Renal cortical epithelial cell (primary cell): ENCODE measurements at regions not wholly inside any gene's neighbourhood (a gene's known extent, or its start where the extent isn't known, plus 50 kb on each side); places are given as distances from the start of the nearest gene placed in this dataset.
A peak's percentile ranks its signal among the peaks of the same experiment; 100 is the strongest.

Experiments
- DNase-seq: peaks from one replicate; pipeline ENCODE4 v3.0.0-alpha.2; 2011; ENCODE audit warnings: low read depth

DNA sequence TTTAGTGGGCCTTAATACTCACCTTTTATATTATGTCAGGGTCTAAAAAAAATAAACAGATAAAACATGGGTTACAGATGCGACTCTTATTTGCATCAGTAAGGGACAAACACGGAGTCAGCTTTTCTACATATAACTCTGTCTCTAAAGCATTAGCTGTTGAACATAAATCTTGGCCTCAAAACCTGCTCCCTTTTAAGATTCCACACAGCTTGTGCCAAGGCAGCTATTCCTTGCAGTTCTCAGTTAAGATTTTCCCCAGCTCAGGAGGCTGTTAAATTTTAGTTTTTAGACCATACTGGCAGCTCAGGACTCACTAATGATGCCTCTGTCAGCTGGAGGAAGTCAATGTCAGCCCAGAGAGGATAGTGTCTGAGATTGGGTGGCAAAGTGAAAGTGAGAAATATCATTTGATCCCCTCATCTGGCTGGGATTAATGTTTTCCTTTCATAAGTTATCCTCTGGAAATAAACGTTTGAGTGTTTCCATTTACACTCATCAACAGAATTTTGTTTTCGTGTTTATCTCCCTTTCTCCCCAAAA is 287.5 kb downstream of the ELAVL2 start:
- DNase-seq = no peak

DNA sequence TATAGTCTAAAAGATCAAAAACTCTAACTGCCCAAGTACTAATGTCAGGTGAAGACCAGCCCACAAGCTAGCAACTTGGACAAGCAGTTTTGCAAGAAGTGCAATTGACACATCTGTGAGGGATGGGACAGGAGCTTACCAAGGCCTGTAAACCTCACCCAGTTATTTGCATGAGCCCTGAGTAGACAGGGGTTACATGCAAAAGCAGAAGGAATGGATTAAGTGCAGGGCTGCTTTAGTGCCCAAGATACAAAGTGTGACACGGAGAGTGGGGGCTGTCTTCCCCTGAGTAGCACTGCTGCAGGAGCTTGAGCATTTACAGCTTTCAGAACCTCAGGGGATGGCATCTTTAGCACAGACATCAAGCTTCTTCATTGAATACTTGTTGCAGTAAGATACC is 286.7 kb downstream of the ELAVL2 start:
- DNase-seq = no peak

DNA sequence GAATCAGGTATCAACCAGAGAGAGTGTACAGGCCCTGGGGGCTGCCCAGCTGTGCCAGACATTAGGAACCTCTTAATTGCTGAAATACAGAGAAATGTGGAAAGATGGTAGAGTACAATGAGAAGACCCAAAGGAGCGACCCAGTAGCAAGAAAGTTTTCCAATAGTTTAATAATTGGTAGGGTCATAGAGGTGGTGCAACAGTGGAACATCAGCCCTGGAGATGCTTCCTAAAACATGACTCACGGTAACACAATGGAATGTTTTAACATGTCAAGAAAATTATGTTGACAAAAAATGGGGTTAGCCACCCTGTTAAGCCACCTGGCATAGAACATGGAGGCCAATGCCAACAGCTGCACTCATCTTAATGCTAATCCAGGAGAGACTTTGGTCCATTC is 284.1 kb downstream of the ELAVL2 start:
- DNase-seq = peak; percentile 33

DNA sequence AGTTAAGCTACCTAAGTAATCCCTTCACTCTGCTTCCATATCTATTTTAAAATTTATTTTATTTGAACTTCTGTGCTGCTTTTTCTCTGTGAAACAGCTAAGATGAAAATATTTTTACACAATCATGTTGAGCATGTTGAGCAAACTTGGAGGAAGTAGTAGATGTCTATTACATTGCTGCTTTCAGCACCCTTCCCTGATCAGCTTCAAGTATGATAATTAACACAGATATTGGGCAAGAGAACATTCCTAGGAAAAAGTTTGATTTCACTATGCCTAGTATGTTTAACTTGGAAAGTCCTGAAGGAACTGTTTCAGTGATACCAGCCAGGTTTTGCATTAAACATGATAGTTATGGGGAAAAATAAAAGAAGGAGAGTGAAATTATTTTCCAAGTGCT is 283.6 kb downstream of the ELAVL2 start:
- peak; percentile 84 for DNase-seq

DNA sequence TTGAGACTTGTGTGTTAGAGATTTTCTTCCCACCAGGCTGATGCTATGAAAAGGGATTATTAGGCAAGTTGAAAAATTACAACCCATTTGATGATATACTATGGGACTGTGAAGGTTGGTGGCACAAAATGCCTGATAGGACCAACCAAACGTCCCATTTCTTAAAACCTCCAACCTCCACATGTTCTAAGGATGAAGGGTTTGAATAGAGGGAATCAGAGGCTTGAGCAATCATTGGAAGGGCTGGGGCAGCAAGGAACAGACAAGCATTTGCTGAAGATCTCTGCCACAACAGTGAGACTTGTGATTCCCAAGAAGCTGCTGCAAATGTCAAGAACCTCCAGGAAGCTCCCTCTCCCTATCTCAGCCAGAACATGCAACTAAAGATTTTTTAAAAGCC is 283.1 kb downstream of the ELAVL2 start:
- DNase-seq = no peak

DNA sequence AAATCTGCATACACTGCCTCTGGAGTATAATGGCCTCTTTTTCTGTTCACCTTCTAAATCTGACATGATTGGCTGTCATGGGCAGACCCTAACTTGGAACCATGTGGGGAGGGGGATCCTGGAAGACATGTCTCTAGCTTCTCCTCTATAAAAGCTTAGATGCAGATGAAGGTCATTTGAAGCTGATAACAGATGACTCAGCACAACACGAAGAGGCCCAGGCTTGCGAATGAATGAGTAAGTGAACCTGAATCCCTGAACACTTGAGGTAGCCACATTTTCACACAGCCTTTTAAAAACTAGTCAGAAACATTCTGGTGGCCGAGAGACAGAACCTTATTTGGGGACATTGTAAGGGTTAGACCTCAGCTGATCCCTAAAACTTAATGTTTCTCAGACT is 282.6 kb downstream of the ELAVL2 start:
- peak; percentile 77 for DNase-seq

DNA sequence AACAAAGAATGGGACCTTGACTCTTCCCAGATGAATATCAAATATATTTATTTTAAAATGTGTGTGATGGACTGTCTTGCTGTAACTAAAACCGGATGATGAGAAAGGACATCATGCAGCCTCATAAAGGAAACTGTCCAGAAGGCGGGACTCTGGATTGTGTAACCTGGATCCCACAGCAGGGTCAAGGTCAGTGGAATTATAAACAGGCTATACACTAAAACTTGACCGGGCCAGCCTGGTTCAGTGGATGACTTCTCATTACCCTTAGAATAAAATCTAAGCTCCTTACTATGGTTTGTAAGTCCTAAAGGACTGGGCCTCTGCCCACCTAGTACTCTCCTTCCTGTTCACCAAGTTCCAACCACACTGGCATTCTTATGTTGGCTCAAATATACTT is 280.3 kb downstream of the ELAVL2 start:
- no peak for DNase-seq

DNA sequence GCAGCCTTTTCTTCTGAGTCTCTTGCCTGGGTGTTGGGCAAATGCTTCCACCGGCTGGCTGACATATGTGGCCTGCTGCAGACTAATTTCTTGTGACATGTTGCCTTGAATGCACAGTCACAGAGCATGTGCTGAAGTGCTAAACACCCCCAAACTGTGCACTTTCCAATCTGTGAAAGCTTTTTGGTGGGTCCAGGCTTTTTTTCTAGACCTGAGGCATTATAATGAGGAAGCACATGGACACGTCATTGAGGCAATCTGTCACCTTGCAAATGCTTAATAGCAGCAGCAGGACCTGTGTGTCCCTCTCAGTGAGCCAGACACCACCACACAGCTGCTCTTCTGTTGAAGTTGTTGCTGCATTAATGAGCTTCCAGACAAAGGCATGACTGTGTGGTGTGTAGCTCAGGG is 274.7 kb downstream of the ELAVL2 start:
- DNase-seq = no peak

DNA sequence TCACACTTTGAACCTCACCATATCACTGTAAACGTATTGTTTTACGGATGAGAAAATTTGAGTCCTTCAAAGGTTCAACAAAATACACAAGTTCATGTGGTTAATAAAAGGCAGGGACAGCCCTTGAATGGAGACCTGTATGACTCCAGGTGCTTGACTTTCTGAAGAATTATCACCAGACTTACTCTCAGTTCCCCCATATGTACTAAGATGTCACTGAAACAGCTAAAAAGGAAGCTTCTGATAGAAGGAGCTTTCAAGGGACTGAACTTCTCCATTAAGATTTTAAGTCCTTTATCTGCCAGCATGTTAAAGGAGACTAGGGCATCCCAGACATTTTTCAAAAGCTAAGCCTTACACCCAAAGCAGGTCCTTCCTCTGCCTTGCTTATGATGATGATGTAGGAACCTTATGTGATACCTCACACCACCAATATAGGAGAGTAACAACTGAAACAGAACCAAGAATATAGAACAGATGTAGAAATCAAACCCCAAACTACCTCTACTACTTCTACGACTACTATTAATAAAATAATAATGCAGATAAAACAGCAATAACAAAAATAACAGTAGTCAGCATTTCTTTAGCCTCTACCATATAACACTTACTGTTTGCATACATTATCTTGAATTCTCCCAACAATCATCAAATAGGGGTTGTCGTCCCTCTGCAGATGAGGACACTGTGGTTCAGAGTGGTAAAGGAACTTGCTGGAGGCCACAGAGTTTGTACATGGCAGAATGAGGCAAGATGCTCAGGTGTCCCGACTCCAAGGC is 273.9 kb downstream of the ELAVL2 start:
- DNase-seq = no peak

DNA sequence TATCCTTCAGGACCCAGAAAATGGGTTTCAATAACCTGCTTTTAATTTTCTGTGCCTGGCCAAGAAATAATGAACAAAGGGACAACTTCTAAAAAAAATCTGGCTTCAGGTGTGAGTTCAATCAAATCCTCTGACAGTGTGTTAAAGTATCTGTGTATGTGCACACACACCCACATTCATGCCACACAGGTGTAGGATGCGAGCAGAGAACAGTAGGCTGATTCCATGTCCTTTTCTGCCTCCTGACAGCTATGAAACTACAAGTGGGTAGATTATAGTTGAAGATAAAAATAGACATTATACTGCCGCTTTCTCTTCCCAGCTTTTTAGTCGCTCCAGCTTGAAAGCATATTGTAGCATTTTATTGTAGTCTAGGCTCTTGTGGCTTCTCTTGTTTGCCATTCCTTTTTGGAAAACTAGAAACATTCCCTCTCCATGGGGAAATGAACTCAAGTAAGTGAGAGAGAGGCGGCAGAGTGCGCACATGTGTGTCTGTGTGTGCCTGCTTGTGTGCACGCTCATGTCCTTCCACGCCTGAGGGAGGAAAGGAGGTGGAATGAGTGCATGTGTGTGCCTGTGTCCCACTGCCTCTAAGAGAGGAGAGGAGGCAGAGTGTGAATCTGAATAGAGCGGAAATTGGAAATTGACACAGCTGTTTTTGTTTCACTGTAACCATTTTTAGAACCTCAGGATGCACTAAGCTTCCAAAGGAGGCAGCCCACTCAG is 273.0 kb downstream of the ELAVL2 start:
- DNase-seq = no peak

DNA sequence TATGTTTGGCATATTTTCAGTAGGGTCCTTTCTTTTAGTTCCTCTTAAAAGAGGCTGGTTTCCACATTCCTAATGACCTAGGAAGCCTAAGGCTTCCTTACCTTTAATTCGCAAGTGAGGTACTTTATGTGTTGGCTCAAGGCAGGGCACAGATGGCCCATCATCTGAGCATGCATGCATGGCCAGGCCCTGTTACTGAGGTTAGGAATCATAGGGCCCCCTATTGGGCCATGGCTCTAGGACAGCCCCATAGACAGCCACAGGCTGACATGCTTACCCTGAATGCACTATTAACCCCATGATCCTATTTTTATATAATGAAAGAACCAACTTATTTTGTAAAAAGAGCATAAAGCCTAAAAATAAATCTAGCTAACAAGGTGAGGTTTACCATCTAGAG is 271.4 kb downstream of the ELAVL2 start:
- no peak for DNase-seq

DNA sequence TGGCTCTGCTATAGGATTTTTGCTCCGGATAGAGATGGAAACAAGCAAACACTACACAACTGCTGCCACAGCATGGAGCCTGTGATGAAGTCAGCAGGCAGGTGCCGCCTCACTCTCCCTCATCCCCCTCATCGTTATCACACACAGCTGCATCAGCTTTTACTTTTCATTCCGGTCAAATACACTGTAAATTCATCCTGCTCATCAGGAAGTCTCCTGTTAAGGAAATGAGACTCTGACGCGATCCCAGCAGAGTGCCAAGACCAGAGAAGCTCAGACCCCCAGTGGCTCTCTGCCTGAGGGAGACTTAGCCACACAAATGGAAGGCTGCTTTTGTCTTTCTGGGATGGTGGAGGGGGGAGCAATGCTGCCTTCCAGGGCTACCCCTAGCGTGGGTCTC is 270.2 kb downstream of the ELAVL2 start:
- DNase-seq = no peak

DNA sequence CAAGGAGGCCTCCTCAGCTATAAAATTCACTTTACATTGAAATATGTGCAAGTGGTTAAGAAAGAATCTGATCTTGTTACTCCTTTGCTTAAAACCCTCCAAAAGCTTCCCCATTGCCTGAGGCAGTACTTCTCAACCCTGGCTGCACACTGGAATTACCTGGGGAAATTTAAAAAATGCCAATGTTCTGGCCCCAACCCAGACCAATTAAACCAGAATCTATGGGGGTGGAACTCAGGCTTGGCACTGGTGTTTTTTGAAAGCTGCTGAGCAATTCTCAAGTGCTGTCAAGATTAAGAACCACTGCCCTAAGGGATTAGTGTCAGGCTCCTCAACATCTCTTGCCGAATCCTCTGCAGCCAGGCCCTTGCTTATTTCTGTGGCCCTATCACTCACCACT is 269.6 kb downstream of the ELAVL2 start:
- DNase-seq = peak; percentile 70

DNA sequence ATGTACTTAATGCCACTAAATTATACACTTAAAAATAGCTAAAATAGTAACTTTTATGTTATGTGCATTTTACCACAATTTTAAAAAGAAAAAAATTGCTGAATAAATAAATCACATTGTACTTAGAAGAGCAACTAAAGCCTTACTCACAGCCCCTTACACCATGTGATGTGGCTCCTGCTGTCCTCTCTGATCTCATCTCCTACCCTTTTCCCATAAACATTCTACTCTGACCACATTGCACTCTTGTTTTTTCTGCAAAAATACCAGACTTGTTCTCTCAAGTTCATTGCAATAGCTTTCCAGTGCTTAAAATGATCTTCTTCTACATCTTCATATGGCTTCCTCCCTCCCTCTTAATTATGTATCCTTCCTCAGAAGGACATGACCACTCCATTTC is 268.4 kb downstream of the ELAVL2 start:
- DNase-seq = peak; percentile 77

DNA sequence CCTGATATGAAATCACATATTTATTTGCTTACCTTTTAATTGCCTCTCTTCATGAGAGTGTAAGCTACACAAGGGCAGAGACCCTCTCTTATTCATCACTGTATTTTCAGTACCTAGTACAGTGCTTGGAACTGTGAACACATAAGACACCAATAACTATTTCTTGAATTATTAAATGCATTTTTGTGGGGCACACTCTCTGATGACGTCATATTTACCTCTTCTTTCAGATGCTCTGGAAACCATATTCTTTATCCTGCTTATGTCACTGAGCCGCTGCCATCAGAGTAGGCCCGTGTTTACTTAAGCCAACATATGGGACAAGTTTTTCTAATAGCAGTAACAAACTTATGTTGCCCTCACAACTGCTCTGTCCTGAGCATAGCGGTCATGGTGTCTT is 266.5 kb downstream of the ELAVL2 start:
- no peak for DNase-seq

DNA sequence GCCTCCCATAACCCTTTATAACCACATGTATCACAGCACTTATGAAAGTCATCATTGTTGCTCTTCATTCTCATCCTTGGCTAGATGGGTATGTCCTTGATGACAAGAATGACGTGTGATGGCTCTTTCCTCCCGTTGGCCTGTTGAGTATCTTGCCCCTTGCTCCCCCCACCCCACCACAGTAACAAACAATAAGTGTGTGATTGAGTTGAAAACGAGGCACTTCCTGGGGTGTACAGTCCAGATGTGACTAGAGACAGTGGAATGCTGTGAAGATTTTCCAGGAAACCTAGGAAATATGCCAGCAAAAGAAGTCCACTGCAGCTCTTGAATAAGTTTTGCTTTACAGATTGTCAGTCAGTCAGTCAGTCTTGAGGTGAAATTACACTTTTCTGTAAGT is 262.5 kb downstream of the ELAVL2 start:
- peak; percentile 78 for DNase-seq

DNA sequence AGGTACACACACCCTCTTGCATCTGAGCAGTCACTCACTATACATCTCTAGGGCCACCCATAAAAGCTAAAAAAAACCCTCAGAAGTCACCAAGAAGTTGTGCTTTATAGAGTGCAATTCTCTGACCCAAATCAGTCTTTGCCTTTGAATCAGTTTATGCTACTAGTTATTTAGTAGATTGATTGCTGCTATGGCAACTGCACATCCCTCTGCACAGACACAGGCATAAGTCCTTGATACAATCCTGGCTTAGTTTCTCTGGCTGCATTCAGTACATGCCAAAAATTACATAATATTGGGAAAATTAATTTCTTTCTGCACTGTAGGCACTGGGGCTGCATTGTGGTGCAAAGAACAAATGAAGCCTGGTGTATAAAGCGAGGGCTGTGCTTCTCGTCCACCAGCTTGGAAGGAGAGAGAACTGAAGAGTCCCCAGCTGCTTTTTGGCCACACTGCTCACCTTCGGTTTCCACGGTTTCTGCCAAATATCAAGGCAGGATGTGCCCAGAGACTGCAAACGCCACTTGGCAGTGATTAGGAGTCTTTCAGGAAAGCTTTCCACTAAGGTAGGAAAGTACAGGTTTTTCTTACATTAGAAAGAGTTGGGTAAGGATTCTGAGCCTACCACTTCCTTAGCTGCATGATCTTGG is 258.4 kb downstream of the ELAVL2 start:
- DNase-seq = no peak

DNA sequence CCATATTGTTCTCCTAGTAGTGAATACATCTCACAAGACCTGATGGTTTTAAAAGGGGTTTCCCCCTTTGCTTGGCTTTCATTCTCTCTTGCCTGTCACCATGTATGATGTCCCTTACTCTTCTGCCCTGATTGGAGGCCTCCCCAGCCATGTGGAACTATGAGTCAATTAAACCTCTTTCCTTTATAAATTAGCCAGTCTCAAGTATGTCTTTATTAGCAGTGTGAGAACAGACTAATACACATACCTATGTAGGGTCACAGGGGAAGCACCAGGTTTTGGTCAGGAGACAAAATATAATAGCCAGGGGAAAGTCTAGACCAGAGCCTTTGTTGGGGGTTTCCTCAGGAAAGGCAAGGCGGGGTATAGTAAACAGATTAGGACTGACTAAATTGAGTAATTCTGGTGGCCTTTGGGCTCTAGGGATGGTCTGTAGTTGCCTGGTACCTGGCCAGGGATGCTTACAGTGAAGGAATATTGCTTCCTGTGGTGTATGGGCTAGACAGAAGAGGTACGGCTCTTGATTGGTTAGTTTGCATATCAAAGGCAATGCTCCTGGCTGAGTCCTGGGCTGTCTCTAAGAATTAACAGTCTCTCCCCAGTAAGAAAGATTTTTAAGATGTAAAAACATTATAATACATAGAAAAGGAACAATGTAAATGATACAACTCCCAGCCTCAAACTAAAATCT is 254.5 kb downstream of the ELAVL2 start:
- DNase-seq = no peak

DNA sequence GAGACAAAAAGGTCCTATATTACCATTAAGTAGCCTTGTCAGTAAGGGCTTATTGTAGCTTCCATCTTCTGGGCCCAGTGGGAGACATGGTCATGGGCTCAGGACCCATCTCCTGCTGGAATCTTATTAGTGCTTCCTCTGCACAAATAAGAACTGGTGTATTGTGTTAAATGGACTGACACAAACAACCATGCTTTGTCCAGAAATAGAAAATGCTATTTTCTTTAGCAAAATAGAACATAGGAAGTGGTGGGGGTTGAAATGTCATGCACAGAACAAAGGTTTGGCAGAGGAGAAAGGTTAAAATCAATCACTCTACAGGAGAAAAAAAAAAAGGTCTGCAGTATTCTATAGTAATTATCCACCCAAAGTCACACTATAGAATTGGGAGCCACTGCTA is 252.2 kb downstream of the ELAVL2 start:
- DNase-seq = no peak

DNA sequence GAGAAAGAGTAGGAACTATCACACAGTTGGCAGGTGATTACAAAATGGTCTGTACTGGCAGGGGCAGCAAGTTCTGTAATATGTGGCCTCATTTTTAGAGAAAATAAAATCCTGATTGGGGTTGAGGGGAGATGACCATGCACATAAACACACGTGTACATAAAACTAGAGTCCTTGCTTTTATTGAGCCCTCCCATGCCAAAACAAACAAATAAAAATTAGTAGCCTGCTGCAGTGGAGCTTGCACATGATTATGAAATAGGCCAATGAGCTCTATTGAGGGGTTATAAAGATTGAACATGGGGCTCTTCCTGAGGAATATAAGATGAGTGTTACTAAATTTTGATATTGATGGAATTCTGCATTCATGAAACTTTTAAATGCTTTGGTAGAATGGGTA is 248.4 kb downstream of the ELAVL2 start:
- no peak for DNase-seq

DNA sequence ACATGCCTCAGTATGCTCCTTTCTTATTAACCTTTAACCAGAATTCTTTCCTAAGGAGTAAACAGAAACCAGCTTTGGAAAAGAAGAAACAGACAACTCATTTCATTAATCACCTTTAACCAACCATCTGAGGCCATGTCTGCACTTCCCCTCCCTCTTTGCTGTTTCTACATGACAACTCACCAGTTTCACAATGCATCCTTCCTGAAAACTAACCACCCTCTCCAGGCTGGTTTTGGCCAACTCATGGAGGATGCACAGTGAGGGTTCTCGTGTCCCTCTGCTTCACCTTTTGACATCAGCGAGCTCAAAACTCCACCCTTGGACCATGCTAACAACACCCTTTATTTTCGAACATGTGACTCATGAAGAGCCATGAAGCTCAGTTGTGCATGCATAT is 244.1 kb downstream of the ELAVL2 start:
- peak; percentile 98 for DNase-seq

DNA sequence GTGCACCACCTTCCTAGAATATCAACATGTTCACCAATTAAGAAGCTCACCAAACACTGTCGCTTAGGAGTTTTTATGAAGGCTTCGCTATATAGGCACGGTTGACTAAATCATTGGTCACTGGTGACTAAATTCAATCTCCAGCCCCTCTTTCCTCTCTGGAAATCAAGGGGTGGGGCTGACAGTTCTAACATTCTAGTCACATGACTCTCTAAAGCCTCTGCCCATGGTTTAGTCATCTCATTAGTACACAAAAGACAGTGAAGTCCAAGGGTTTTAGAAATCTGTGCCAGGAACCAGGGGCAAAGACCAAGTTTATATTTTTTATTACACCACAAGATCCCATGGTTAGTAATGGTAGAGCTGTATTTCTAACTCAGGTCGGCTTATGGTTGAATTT is 243.2 kb downstream of the ELAVL2 start:
- peak; percentile 88 for DNase-seq
